Neuronal stem cell (in vitro differentiated cells): ENCODE measurements at regions not wholly inside any gene's neighbourhood (a gene's known extent, or its start where the extent isn't known, plus 50 kb on each side); places are given as distances from the start of the nearest gene placed in this dataset.

Experiments
- DNase-seq: peaks from one replicate; pipeline ENCODE4 v3.0.0-alpha.2; 2013; ENCODE audit warnings: low spot score
- H2AFZ ChIP-seq: one replicate; pipeline ENCODE4 v1.6.1; 2013; ENCODE audit warnings: mild to moderate bottlenecking, low read length, inconsistent platforms
- H2AK5ac ChIP-seq: 2 replicates; pipeline ENCODE4 v1.6.1; 2013; ENCODE audit warnings: low read depth, mild to moderate bottlenecking, inconsistent platforms, low read length, moderate library complexity, mixed read lengths
- H2BK120ac ChIP-seq: 2 replicates; pipeline ENCODE4 v1.6.1; 2013; ENCODE audit warnings: low read depth, mild to moderate bottlenecking, inconsistent platforms, low read length, moderate library complexity, mixed read lengths
- H2BK12ac ChIP-seq: one replicate; pipeline ENCODE4 v1.6.1; 2013; ENCODE audit warnings: low read length, inconsistent platforms
- H2BK15ac ChIP-seq: 2 replicates; pipeline ENCODE4 v1.6.1; 2013; ENCODE audit warnings: mild to moderate bottlenecking, low read length, inconsistent platforms, mixed read lengths
- H2BK5ac ChIP-seq: one replicate; pipeline ENCODE4 v1.6.1; 2013; ENCODE audit warnings: inconsistent platforms, mild to moderate bottlenecking, low read length, moderate library complexity
- H3K14ac ChIP-seq: one replicate; pipeline ENCODE4 v1.6.1; 2013; ENCODE audit warnings: low read length, inconsistent platforms
- H3K18ac ChIP-seq: 2 replicates; pipeline ENCODE4 v1.6.1; 2013; ENCODE audit warnings: low read length, inconsistent platforms
- H3K23ac ChIP-seq: 2 replicates; pipeline ENCODE4 v1.6.1; 2013; ENCODE audit warnings: low read depth, mild to moderate bottlenecking, mixed read lengths, low read length, inconsistent platforms; ENCODE audit not compliant: poor library complexity
- H3K27ac ChIP-seq: replicated peaks from 3 replicates; pipeline ENCODE4 v1.5.1; 2013; ENCODE audit warnings: low read length, inconsistent platforms
- H3K27me3 ChIP-seq, 3 experiments: 2 replicates each; pipeline ENCODE4 v1.6.1; 2013; ENCODE audit warnings: low read length in 3 of 3, mild to moderate bottlenecking in 2 of 3, inconsistent platforms in 1 of 3, low read depth in 1 of 3, mixed read lengths in 1 of 3, moderate library complexity in 1 of 3; ENCODE audit not compliant: control insufficient read depth in 3 of 3, insufficient read depth in 3 of 3
- H3K36me3 ChIP-seq, 2 donors: replicated peaks in 1 of 2; 2 replicates each; pipeline ENCODE4 v1.6.1; 2013; ENCODE audit warnings: low read length in 2 of 2; ENCODE audit not compliant: control insufficient read depth in 2 of 2, insufficient read depth in 2 of 2
- H3K4ac ChIP-seq: 2 replicates; pipeline ENCODE4 v1.6.1; 2013; ENCODE audit warnings: inconsistent platforms, mild to moderate bottlenecking, low read length, moderate library complexity
- H3K4me1 ChIP-seq, 2 donors: 1 replicate in 1 of 2; 2 replicates in 1 of 2; pipeline ENCODE4 v1.6.1; 2013; ENCODE audit warnings: low read length in 2 of 2, low read depth in 1 of 2; ENCODE audit not compliant: control insufficient read depth in 2 of 2, insufficient read depth in 1 of 2
- H3K4me2 ChIP-seq: one replicate; pipeline ENCODE4 v1.6.1; 2013; ENCODE audit warnings: mild to moderate bottlenecking, low read length, inconsistent platforms; ENCODE audit not compliant: insufficient read depth, poor library complexity, severe bottlenecking
- H3K4me3 ChIP-seq, 2 donors: 2 replicates each; pipeline ENCODE4 v1.5.1; 2013; ENCODE audit warnings: low read length in 2 of 2, mild to moderate bottlenecking in 2 of 2, inconsistent platforms in 1 of 2, moderate library complexity in 1 of 2
- H3K79me1 ChIP-seq: one replicate; pipeline ENCODE4 v1.6.1; 2013; ENCODE audit warnings: low read depth, mild to moderate bottlenecking, inconsistent platforms, low read length, moderate library complexity
- H3K9ac ChIP-seq: one replicate; pipeline ENCODE4 v1.6.1; 2013; ENCODE audit warnings: mild to moderate bottlenecking, low read depth, low read length, inconsistent platforms; ENCODE audit not compliant: poor library complexity
- H3K9me3 ChIP-seq, 2 donors: replicated peaks in 1 of 2; 2 replicates each; pipeline versions ENCODE3 to v1.6.1; 2013; ENCODE audit warnings: low read length in 2 of 2, mild to moderate bottlenecking in 2 of 2, inconsistent platforms in 1 of 2, low read depth in 1 of 2, mixed read lengths in 1 of 2, moderate library complexity in 1 of 2; ENCODE audit not compliant: control insufficient read depth in 2 of 2, insufficient read depth in 1 of 2
- H4K8ac ChIP-seq: one replicate; pipeline ENCODE4 v1.6.1; 2013; ENCODE audit warnings: low read depth, mild to moderate bottlenecking, inconsistent platforms, low read length, moderate library complexity
- H4K91ac ChIP-seq: one replicate; pipeline ENCODE4 v1.6.1; 2013; ENCODE audit warnings: low read length, low read depth, mild to moderate bottlenecking, inconsistent platforms; ENCODE audit not compliant: poor library complexity
- whole genome bisulfite sequencing, 2 donors: extraction: QIAGEN DNeasy Blood & Tissue Kit; methylation state at CpG; one replicate each; pipeline ENCODE4 v1.1.7; 2013; ENCODE audit warnings: missing lambda C conversion rate in 2 of 2, mixed read lengths in 1 of 2; ENCODE audit not compliant: insufficient read length in 2 of 2, insufficient replicate concordance in 1 of 2; ENCODE audit errors: extremely low coverage in 2 of 2; 5-methylcytosine and 5-hydroxymethylcytosine counted together

DNA sequence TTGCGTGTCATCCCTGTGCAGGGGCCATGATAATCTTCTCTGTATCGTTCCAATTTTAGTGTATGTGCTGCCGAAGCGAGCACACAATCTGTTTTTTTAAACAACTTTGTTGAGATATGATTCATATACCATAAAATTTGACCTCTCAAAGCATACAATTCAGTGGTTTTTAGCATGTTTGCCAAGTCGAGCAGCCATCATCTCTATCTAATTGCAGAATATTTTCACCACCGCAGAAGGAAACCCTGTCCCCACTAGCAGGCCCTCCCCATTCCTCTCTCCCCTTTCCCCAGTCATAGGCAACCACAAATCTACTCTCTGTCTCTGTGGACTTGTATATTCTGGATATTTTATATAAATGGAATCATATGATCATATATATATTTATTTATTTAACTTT lies 78.7 kb upstream of the TINAGL1 start:
- no peaks in the 10 kb centered on the region for H3K36me3 ChIP-seq
- no peak overlapping the region for H2BK15ac ChIP-seq
- H3K9ac ChIP-seq: no peak overlapping the region
- H3K4me3 ChIP-seq: no peak overlapping the region
- no peaks in the 10 kb centered on the region for H3K79me1 ChIP-seq
- H3K14ac ChIP-seq: no peak overlapping the region
- H3K9me3 ChIP-seq: no peaks in the 10 kb centered on the region
- H2AFZ ChIP-seq: no peak overlapping the region
- H2BK120ac ChIP-seq: no peak overlapping the region
- no CpG with 5 or more reads among the region's 6 CpGs for WGBS, 2 donors
- H3K27ac ChIP-seq: no peak overlapping the region
- H3K4me1 ChIP-seq: no peaks in the 10 kb centered on the region
- no peak overlapping the region for H2AK5ac ChIP-seq
- H3K27me3 ChIP-seq: peaks cover 0 to 14% (median 0%) of the 10 kb centered on the region in 3 experiments
- no peak overlapping the region for H3K4ac ChIP-seq
- no peak overlapping the region for H2BK5ac ChIP-seq
- no peak for DNase-seq
- H4K8ac ChIP-seq: no peak overlapping the region
- H3K18ac ChIP-seq: no peak overlapping the region
- no peak overlapping the region for H3K4me2 ChIP-seq
- no peak overlapping the region for H3K23ac ChIP-seq
- no peak overlapping the region for H4K91ac ChIP-seq
- H2BK12ac ChIP-seq: no peak overlapping the region

- Histone ChIP-seq H3K4me1 (peaks cover 0 to 6% of the 10 kb centered on the region in 2 donors), H3K27me3 (peaks cover 0 to 22% (median 0%) of the 10 kb centered on the region in 3 experiments), H3K27ac (no peak overlapping the region), H4K8ac (no peak overlapping the region), H2BK12ac (no peak overlapping the region), H2AFZ (no peak overlapping the region), H2BK5ac (no peak overlapping the region), H3K9ac (no peak overlapping the region), H2BK15ac (no peak overlapping the region), H3K36me3 (no peaks in the 10 kb centered on the region), H2AK5ac (no peak overlapping the region), H3K23ac (no peak overlapping the region), H3K14ac (no peak overlapping the region), H3K9me3 (no peaks in the 10 kb centered on the region), H3K79me1 (no peaks in the 10 kb centered on the region), H2BK120ac (no peak overlapping the region), H3K4me3 (no peak overlapping the region), H3K18ac (no peak overlapping the region), H3K4ac (no peak overlapping the region), H3K4me2 (no peak overlapping the region), H4K91ac (no peak overlapping the region)
- no peak for DNase-seq
- WGBS, 2 donors: no CpG with 5 or more reads among the region's 11 CpGs
Measured at GRCh38 chr1:31498376-31499040, 77.8 kb upstream of the TINAGL1 start.

DNA sequence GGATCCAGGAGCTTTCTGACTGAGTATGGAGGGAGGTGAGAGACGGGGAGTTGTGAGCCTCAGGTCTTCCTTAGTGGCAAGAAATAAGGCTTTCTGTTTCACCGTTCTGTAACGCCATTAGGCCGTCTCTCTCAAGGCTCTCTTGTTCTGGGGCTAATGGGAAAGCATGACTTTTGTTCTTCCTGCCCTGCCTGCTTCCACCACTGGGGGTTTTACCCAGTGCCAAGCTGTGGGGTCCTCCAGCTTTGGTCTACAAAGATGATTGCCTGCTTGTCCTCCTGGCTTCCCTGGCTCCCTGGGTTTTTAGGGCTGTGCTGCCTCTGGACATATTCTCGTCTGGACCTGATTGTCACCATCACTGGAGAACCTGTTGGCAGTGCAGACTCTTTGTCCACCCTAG lies 74.8 kb upstream of the TINAGL1 start:
- Histone ChIP-seq H4K8ac (no peak overlapping the region), H2AK5ac (no peak overlapping the region), H2BK12ac (no peak overlapping the region), H3K9me3 (no peaks in the 10 kb centered on the region), H2BK120ac (no peak overlapping the region), H3K4me1 (peaks cover 0 to 9% of the 10 kb centered on the region in 2 donors), H3K4me2 (no peak overlapping the region), H4K91ac (no peak overlapping the region), H3K4ac (no peak overlapping the region), H2BK15ac (no peak overlapping the region), H3K23ac (no peak overlapping the region), H3K18ac (no peak overlapping the region), H3K79me1 (no peaks in the 10 kb centered on the region), H3K14ac (no peak overlapping the region), H2AFZ (no peak overlapping the region), H2BK5ac (no peak overlapping the region), H3K9ac (no peak overlapping the region), H3K36me3 (no peaks in the 10 kb centered on the region), H3K4me3 (no peak overlapping the region), H3K27me3 (peaks cover 0 to 29% (median 0%) of the 10 kb centered on the region in 3 experiments), H3K27ac (no peak overlapping the region)
- no CpG with 5 or more reads among the region's 5 CpGs for WGBS, 2 donors
- no peak for DNase-seq

GRCh38 chr1:31502253-31502652 lies 74.1 kb upstream of the TINAGL1 start:
- WGBS, 2 donors: no CpG with 5 or more reads among the region's 2 CpGs
- H2AFZ ChIP-seq: no peak overlapping the region
- H3K27me3 ChIP-seq: peaks cover 0 to 29% (median 0%) of the 10 kb centered on the region in 3 experiments
- no peak overlapping the region for H3K4ac ChIP-seq
- no peak overlapping the region for H3K27ac ChIP-seq
- H3K4me2 ChIP-seq: no peak overlapping the region
- H3K79me1 ChIP-seq: no peaks in the 10 kb centered on the region
- H4K91ac ChIP-seq: no peak overlapping the region
- H3K36me3 ChIP-seq: no peaks in the 10 kb centered on the region
- H3K4me3 ChIP-seq: no peak overlapping the region
- H2BK5ac ChIP-seq: no peak overlapping the region
- H3K4me1 ChIP-seq: peaks cover 0 to 9% of the 10 kb centered on the region in 2 donors
- H3K23ac ChIP-seq: no peak overlapping the region
- no peak overlapping the region for H4K8ac ChIP-seq
- H2BK120ac ChIP-seq: no peak overlapping the region
- H3K18ac ChIP-seq: no peak overlapping the region
- no peak for DNase-seq
- no peak overlapping the region for H2AK5ac ChIP-seq
- no peaks in the 10 kb centered on the region for H3K9me3 ChIP-seq
- no peak overlapping the region for H2BK15ac ChIP-seq
- H2BK12ac ChIP-seq: no peak overlapping the region
- H3K9ac ChIP-seq: no peak overlapping the region
- no peak overlapping the region for H3K14ac ChIP-seq
